DMS53 treated with DMSO at 0.1 percent for 48 hours (cell line): ENCODE measurements at regions not wholly inside any gene's neighbourhood (a gene's known extent, or its start where the extent isn't known, plus 50 kb on each side); places are given as distances from the start of the nearest gene placed in this dataset.

Experiments used
- DNase-seq: peaks from one replicate; lab custom pipeline; 2025; ENCODE audit not compliant: unreplicated experiment; lab: John Stamatoyannopoulos, UW

DNA sequence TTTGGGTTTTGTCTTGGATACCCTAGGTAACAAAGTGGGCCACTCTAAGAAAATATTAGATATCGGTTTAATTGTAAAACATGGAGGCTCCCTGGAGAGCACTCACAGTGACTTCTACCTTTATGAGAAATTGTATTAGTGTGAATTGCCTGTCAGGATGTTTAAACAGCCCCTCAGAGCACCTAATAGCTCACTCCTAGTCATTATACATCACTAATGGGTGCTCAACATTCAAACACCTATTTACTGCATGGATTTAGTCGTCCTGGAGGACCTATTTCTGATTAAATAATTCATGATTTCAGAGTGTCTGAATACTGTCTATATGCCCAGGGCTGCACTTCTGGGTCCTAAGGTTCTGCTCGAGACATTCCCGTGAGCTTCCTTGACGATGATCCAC lies 430.2 kb upstream of the EEF2KMT start:
- no peak for DNase-seq

DNA sequence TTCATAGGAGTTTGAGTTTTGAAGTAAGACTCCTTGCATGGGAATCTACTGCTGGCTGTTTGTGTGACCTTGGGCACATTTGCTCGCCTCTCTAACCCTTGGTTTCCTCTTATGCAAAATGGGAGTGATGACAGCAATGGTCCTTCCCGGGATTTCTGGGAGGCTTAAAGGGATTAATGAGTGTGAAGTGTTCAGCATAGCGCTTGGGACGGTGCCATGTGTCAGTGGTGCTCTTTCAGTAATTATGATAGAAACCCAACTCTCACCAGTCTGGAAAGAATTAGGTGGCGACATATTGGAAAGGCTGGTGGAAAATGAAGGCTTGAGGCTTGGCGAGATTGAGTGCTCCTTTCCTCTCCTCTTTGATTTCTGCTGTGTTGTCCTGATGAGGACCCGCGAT lies 429.2 kb upstream of the EEF2KMT start:
- DNase-seq, result no peak

DNA sequence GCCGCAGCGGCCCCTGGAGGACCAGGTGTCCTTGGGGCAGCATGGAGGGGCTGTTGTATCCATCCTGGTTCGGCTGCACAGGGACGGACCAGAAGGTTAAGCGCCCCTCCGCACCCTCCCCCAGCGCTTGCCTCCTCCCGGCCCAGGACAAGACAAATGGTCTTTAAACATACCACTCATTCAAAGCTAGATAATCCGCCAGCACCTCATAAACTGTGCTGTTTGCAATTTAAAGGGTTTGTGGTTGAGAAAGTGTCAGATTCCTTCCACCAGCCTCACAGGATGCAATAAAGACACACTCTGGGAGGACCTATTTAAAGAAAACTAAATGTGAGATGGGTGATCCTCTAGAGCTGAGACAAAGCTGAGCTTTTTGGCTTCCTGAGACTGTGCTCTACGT lies 426.2 kb upstream of the EEF2KMT start:
- DNase-seq, result no peak

DNA sequence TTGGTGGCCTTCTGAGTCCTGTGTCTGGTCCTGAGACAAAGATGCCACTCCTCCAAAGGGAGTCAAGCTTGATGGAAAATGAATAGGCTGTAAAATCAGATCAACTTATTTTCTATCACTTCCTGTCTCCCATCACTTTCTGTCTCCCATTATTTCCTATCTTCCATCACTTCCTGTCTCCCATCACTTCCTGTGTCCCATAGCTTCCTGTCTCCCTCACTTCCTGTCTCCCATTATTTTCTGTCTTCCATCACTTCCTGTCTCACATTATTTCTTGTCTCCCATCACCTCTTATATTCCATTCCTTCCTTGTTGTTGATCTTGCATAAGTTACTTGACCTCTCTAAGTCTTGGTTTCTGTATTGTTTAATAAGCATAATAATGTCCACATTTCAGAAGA lies 418.5 kb upstream of the EEF2KMT start:
- DNase-seq, result no peak

DNA sequence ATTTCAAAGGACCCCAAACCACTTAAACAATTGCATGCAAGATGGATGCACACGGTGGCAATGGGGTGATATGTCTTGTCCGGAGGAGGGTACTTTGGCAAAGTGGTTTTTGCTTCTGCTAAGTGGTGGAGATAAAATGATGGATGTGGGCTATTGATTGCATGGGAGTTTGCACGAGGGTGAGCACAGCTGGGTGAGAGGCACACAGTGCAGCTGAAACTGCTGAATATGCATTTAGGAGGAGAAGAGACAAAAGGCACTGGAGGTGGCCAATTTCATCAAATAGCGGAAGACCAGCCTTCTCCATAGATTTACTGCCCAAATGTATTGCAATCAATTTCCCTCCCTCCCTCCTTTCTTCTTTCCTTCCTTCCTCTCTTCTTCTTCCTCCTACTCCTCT lies 414.4 kb upstream of the EEF2KMT start:
- DNase-seq, result no peak

DNA sequence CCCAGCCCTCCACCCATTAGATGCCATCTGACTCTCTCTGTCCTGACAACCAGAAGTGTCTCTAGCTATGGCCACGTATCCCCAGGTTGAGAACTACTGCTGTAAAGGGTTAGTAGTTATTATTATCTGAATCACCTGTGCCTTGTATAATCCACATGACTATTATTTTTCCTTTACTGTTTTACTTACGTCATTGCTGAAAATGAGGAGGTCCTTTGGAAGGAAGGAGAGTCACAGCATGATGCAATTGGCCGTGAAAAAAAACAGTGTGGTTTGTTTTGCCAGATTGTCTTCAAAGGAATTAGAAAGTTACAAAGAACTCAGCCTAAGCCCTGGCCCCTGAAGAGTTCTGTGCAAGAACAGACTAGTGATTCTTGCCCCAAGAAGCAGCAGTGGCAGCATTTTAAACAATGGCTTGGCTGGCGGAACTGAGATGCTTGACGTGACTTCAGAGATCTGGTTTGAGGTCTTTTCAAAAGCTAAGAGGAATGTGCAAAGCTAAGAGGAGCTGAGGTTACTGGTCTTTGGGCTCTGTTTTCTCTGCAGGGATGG lies 413.3 kb upstream of the EEF2KMT start:
- DNase-seq, result no peak

DNA sequence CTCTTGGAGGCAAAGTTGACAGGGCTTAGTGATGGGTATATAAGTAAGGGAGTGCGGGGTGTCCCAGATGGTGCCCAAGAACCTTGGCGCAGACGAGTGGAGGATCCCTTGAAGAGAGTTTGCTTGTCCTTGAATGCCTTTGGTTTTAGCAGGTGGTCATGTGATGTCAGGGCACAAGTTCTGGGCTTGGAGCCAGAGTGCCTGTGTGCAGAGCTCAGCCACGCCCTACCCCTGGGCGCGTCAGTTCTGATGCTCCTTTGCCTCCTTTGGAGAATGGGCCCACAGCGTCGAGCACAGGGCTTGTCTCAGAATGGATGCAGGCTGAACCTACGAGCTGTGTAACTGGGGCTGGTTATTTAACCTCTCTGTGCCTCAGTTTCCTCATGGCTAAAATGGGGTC lies 412.2 kb upstream of the EEF2KMT start:
- DNase-seq, result no peak

DNA sequence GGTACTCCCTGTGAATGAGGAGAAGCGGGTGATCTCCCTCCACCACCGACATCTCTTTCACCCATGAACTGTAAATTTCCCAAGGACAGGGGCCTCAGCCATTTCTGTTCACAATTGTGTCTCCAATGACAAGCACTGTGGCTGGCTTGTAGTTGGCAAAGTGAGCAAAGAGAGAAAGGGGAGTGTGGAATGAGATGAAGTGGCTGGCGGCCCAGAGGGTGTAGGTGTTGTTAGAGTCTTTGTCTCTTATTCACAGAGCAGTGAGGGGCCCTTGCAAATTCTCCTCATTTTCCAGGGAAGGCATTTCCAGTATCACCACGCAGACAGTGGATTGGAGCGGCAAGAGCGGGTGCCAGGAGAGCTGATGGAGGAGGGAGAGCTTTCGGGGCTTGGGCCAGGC lies 411.7 kb upstream of the EEF2KMT start:
- no peak for DNase-seq

DNA sequence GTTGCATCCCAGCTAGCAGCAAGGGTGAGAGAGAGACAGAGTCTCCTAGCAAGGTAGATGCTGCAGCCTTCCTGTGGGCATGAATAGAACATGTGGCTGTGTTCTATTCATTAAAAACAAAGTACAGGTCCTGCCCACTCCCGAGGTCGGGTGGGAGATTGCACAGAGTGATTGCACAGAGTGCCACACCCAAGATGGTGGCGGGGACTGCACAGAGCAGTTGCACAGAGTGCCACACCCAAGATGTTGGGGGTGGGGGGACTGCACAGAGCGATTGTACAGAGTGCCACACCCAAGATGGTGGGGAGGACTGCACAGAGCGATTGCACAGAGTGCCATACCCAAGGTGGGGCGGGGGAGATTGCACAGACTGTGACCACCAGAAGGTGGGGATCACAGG lies 410.8 kb upstream of the EEF2KMT start:
- no peak for DNase-seq

DNA sequence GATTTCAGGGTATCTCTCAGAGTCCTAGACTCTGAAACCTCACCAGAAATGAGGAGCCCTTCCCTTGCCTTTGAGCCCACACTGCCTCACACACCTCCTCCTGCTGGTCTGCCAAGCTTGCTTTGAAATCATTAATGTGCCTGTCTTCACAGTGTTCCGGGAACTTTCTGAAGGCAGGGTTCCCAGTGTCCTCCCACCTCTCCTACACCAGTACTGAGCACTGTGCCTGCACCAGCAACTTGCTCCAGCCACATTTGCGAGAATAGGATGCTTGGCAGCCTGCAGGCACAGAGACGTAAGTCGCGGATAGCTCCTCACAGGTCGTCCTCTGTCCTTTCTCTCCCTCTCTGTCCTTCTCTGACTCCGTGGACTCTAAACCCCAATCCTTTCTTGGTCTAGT lies 408.4 kb upstream of the EEF2KMT start:
- DNase-seq, result no peak

DNA sequence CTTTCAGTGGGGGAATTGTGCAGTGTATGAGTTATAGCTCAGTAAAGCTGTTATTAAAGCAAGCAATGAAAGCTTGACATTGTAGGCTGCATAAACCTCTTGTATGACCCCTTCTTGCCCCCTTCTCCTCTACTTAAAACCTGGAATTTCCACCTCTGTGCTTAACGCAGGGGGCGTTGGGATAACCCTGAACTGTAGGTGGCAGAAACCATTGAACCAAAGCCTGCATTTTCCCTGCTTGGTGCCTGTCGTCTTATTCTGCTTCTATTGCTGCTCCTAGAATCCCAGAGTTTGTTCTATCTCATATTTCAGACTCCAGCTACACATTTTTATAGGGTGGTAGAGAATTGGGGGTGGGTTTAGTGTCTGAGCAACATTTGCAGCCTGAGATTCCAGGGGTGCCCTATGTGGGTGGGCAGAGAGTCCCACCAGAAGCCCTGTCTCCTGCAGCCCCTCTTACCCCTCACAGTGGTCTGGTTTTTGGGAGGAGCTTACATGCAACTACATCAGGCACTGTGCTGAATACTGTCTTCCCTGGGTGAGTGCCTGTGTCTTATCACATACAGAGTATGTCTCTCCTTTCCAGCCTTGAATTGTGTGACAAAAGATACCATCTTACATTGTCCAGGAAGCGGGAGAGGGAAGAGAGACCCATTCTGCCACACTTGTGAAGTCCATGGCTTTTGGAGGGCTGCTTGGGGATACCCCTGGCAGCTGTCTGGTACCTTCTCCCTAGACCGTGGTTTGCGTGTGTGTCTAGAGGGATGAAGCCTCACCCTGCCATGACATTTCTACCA lies 407.7 kb upstream of the EEF2KMT start:
- no peak for DNase-seq

DNA sequence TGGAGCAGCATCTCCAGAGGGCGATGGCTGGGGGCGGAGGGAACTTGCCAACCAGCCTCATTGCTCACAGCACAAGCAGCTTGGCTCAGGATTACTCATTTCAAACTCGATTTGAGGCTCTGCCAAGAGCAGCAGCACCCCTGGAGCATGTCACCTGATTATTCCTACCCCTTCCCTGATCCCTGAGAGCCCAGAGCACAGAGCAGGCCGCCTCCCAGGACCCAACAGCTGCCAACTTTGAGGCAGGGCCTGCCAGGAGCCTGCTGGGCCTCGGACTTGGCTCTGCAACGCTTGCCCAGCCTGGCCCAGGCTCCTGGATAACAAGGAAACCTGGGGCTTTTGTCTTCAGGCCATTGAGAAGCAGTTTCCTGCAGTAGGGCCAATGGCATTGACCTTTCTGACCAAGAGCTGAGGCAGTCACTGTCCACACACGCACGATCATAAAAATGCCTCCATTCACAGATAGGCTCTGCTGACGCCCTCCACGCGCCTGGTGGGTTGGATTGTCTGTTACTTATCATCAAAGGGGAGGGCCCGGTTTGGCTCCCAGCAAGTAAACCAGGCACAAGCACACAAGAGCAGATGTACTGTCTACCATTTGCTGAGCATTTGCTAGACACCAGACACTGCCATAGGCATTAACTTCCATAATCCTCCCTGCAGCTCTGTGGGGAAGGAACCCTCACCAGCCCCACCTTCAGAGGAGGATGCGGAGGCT lies 406.6 kb upstream of the EEF2KMT start:
- DNase-seq, result no peak

DNA sequence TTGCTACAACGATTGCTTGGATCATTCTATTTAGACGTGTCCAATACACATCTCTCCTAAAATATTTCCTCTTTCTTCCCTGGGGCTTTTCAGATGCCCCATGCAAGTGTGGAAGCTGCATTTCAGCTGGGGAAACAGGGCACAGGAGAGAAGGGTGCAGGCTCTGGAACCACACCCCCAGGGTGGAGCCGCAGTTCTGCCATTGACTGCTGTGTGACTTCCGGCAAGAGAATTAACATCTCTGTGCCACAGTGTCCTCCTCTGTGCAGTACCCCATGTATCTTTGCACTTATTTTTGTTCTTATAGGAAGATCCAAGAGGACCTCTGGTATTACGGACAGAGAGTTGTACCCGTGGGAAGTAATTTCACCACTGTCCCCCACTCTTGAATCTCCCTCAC lies 405.3 kb upstream of the EEF2KMT start:
- DNase-seq, result no peak

DNA sequence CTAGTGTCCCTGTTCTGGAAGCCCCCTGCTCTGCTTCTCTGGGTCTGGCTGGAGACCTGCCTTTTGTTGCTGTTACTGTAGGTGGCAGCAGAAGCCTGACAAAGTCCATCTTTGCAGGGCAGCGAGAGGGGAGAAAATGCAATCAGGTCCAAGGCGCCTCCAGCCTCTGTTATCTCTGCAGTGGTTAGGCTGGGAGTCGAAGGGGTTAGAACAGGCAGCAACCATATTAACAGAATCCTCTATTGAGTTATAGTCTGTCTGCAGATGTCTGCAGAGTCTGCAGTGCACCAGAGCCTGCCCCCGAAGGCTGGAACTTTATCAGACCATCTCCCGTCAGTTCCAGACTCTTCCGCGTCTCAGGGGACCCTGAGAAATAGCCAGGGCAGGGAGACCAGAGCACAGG lies 404.9 kb upstream of the EEF2KMT start:
- DNase-seq, result no peak

DNA sequence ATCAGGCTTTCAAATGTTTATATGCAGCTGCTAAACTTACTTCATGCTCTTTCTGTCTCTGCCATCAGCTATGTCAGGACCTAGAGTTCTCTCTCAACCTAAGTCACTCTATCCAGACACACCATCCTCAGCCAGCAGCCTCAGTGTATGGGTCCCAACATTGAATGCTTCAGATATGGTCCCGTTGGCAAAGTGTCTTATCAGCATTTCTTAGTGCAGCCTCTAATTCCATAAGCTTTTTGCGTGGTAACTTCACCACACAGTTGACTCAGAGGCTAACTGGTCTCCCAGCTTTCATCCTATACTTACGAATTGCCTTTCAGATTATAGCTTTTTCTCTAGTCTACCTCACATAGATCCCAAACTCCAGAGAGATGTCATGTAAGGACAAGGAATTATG lies 402.9 kb upstream of the EEF2KMT start:
- no peak for DNase-seq

DNA sequence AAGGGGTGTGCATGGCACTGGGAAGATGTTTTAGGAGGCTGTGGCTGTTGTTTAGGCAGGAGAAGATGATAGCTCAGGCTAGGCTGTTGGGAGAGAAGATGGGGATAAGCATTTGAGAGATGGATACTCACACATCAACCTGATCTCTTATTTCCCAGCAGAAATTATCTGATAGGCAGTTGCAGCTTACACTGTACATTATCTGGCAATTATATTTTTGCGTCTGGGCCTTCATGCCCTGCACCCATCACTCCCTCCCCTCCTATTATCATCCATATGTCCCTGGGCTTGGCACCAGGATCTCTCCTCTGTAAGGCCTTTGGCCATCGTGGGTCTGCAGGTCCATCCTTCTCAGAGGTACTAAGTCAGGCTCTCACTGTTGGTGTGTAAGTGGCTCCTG lies 401.0 kb upstream of the EEF2KMT start:
- no peak for DNase-seq

DNA sequence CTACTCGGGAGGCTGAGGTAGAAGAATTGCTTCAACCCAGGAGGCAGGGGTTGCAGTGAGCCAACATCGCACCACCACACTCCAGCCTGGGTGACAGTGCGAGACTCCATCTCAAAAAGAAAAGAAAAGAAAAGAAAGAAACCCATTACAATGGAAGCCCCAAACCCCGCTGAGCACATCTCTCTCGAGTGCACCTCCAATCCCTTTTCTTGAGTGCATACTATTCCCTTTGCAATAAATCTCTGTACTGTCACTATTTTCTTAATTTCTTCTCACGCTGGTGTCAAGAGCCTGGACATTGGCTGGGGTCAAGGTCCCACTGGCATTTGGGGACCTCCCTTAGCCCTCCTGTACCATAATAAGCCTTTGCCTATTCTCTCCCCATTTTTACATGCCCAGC lies 398.4 kb upstream of the EEF2KMT start:
- DNase-seq, result no peak

DNA sequence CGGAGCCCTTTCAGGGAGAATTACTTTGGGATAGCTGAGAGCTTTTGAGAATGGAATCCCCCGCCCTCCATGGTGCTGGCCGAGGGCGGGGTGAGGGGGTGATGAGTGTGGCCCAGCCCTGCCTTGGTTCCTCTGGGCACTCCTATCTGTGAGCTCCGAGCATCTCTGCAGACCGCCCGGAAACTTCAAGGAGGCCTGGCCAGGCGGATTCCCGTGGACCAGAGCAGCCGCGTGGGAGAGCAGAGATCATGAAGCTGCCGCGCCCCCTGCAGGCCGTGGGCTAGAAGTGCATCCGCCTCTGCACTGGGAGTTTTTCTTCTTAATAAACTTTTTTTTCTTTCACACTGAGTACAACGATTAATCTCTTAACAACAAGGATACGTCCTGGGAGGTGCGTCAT lies 392.9 kb upstream of the EEF2KMT start:
- DNase-seq, result no peak

DNA sequence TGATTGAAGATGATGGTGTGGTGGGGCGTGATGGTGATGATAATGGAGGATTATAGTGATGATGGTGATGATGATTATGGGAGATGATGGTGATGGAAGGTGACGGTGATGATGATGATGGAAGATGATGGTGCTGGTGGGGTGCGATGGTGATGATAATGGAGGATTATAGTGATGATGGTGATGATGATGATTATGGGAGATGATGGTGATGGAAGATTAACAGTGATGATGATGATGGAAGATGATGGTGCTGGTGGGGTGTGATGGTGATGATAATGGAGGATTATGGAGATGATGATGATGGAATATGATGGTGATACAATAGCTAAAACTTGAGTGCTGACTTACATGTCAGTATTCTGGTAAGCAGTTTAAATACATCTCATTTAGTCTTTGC lies 391.0 kb upstream of the EEF2KMT start:
- DNase-seq, result no peak

DNA sequence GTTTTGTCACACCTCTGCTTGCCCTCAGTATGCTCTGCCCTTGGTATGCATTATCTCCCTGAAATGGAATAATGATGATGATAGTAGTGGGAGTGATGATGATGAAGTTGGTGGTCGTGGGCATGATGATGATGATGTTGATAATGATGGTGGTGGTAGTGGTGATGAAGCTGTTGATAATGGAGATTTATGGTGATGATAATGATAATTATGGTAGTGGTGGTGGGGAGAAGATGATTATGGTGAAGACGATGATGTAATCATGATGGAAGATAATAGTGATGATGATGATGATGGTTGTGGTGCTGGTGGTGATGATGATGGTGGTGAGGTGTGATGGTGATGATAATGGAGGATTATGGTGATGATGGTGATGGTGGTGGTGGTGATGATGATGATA lies 390.1 kb upstream of the EEF2KMT start:
- DNase-seq, result no peak

DNA sequence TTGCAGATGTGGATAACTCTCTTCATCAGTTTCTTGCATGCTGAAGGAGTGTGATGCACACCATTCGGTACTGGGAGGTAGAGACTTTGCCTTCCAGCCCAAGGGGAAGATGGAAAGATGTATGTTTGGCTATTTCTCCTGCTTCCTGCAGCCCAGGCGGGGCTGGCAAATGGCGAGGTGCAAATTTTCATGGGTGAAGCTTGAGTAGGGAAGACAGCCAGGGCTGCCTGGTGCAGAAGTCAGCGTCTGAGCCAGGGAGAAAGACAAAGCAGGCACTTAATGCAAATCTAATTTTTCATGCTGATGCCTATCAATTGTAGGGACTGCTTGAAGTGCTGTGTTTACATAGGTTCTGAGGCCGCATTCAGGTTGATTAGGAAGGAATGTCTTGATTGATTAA lies 384.7 kb upstream of the EEF2KMT start:
- DNase-seq, result no peak

DNA sequence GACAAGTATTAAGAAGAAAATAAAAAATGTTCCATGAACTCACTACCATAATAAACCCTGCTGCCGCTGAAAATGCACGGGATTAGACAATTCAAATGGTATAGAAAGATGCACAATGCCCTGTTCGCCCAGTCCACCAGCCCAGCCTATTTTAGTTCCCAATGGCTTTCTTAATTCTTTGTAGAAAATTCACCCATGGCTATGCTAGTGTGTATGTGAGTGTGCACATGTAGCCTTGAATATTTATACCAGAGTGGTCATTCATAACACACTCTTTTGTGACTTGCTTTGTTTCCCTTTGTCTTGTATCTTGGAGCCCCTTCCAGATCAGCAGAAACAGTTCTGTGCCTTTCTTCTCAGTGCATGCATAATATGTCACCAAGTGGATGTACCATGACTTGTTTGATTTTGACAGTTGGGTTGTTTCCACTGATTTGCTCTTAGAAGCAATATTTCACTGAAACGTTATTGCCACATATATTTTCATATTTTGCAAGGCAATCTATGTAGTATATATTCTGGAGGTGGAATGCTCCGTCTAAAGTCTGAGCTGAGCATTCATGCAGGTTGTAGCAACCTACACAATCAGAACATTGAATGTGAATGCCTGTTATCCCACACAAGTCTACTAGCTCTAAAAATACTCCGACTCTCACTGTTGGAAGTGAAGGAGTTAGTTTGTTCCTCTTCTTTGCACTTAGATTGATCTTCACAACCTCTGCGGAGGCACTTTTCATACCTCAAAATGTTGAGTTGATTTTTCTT lies 383.0 kb upstream of the EEF2KMT start:
- no peak for DNase-seq
